H1 (cell line): ENCODE measurements at regions not wholly inside any gene's neighbourhood (a gene's known extent, or its start where the extent isn't known, plus 50 kb on each side); places are given as distances from the start of the nearest gene placed in this dataset.

ENCODE experiments used
- CTCF ChIA-PET: fragments of 300-600 bp; sonication (Branson Sonifier 250); formaldehyde crosslinking; loops from one replicate; lab custom pipeline; 2021; ENCODE audit not compliant: partially characterized antibody; lab: Charles Lee
- POLR2A ChIA-PET: fragments of 300-600 bp; sonication (Branson Sonifier 250); formaldehyde crosslinking; loops from one replicate; lab custom pipeline; 2021; ENCODE audit warnings: inconsistent platforms; ENCODE audit not compliant: partially characterized antibody; lab: Charles Lee
- DNase-seq, 2 experiments: peaks; one replicate each; pipeline versions ENCODE4 v3.0.0 to v3.0.0-alpha.2; 2010 to 2022; ENCODE audit warnings: low spot score in 2 of 2, low read depth in 1 of 2, mixed read lengths in 1 of 2
- FAIRE-seq: peaks from 2 replicates; lab custom pipeline; 2011; peaks lifted over from hg19 to GRCh38; lab: Jason Lieb, UNC
- H2AFZ ChIP-seq: 2 replicates; pipeline ENCODE4 v1.8.1; 2012; ENCODE audit warnings: low read length, inconsistent platforms
- H2AK5ac ChIP-seq: 2 replicates; pipeline ENCODE4 v1.6.1; 2013; ENCODE audit warnings: low read depth, low read length
- H2BK120ac ChIP-seq: replicated peaks from 2 replicates; pipeline ENCODE3; 2013; ENCODE audit warnings: low read depth, low read length, inconsistent platforms
- H2BK12ac ChIP-seq: 2 replicates; pipeline ENCODE4 v1.6.1; 2013; ENCODE audit warnings: low read depth, low read length
- H2BK15ac ChIP-seq: 2 replicates; pipeline ENCODE4 v1.6.1; 2013; ENCODE audit warnings: low read length
- H2BK20ac ChIP-seq: 2 replicates; pipeline ENCODE4 v1.6.1; 2013; ENCODE audit warnings: low read length
- H2BK5ac ChIP-seq: 2 replicates; pipeline ENCODE4 v1.6.1; 2013; ENCODE audit warnings: low read depth, low read length
- H3K14ac ChIP-seq: 2 replicates; pipeline ENCODE4 v1.6.1; 2013; ENCODE audit warnings: inconsistent platforms; ENCODE audit not compliant: insufficient read length
- H3K18ac ChIP-seq: 2 replicates; pipeline ENCODE4 v1.6.1; 2013; ENCODE audit warnings: low read length; ENCODE audit errors: extremely low read depth
- H3K23ac ChIP-seq: 2 replicates; pipeline ENCODE4 v1.6.1; 2013; ENCODE audit warnings: inconsistent platforms; ENCODE audit not compliant: insufficient read length
- H3K23me2 ChIP-seq: 2 replicates; pipeline ENCODE4 v1.6.1; 2013; ENCODE audit warnings: low read depth, low read length
- H3K27ac ChIP-seq: 2 replicates; pipeline ENCODE4 v1.6.1; 2011; ENCODE audit warnings: low read depth, low read length, inconsistent platforms
- H3K27me3 ChIP-seq, 4 experiments: replicated peaks in 1 of 4; 1 replicate in 1 of 4; 2 replicates in 3 of 4; pipeline versions ENCODE4 v1.6.1 to v1.8.1; 2011 to 2013; ENCODE audit warnings: low read length in 3 of 4, mild to moderate bottlenecking in 3 of 4, inconsistent platforms in 2 of 4, mixed read lengths in 2 of 4, moderate library complexity in 1 of 4; ENCODE audit not compliant: control insufficient read depth in 3 of 4, insufficient read depth in 3 of 4; ENCODE audit errors: extremely low read depth in 1 of 4
- H3K36me3 ChIP-seq, 4 experiments: 2 replicates each; pipeline versions ENCODE4 v1.6.1 to v1.8.1; 2011 to 2013; ENCODE audit warnings: mild to moderate bottlenecking in 4 of 4, low read length in 3 of 4, moderate library complexity in 2 of 4, control low read depth in 1 of 4, inconsistent platforms in 1 of 4; ENCODE audit not compliant: insufficient read depth in 4 of 4, control insufficient read depth in 2 of 4
- H3K4ac ChIP-seq: replicated peaks from 2 replicates; pipeline ENCODE3; 2013; ENCODE audit warnings: low read length, low read depth, mixed read lengths, inconsistent platforms; ENCODE audit not compliant: insufficient read length
- H3K4me1 ChIP-seq, 4 experiments: replicated peaks in 1 of 4; 1 replicate in 1 of 4; 2 replicates in 3 of 4; pipeline versions ENCODE4 v1.6.1 to v1.8.1; 2011 to 2013; ENCODE audit warnings: low read length in 3 of 4, inconsistent platforms in 2 of 4, mixed read lengths in 1 of 4; ENCODE audit not compliant: insufficient read depth in 4 of 4, control insufficient read depth in 3 of 4
- H3K4me2 ChIP-seq, 2 experiments: 2 replicates each; pipeline versions ENCODE4 v1.6.1 to v1.8.1; 2011 to 2013; ENCODE audit warnings: low read depth in 2 of 2, low read length in 2 of 2, control low read depth in 1 of 2, inconsistent platforms in 1 of 2, mild to moderate bottlenecking in 1 of 2; ENCODE audit not compliant: insufficient read depth in 1 of 2
- H3K4me3 ChIP-seq, 4 experiments: fragments of 200-600, 300-600 bp in 1 of 4; sonication (generic), shearing (Covaris generic), sonication (Bioruptor Twin) in 1 of 4; 2 replicates each; pipeline versions ENCODE4 v1.5.1 to v1.8.1; 2011 to 2016; ENCODE audit warnings: low read length in 4 of 4, low read depth in 3 of 4, control low read depth in 2 of 4, inconsistent platforms in 2 of 4, mild to moderate bottlenecking in 2 of 4, mixed read lengths in 1 of 4, moderate library complexity in 1 of 4; ENCODE audit not compliant: insufficient read depth in 2 of 4; ENCODE audit errors: extremely low read depth in 1 of 4
- H3K56ac ChIP-seq: replicated peaks from 2 replicates; pipeline ENCODE3; 2013; ENCODE audit warnings: low read depth, mild to moderate bottlenecking, mixed read lengths, low read length, inconsistent platforms; ENCODE audit not compliant: insufficient read length
- H3K79me1 ChIP-seq: 2 replicates; pipeline ENCODE4 v1.6.1; 2013; ENCODE audit warnings: low read depth, low read length, control low read depth
- H3K79me2 ChIP-seq, 2 experiments: 2 replicates each; pipeline versions ENCODE4 v1.6.1 to v1.8.1; 2012 to 2013; ENCODE audit warnings: low read length in 2 of 2, mild to moderate bottlenecking in 2 of 2, inconsistent platforms in 1 of 2; ENCODE audit not compliant: insufficient read depth in 2 of 2, control insufficient read depth in 1 of 2
- H3K9ac ChIP-seq, 4 experiments: replicated peaks in 1 of 4; 1 replicate in 1 of 4; 2 replicates in 3 of 4; pipeline versions ENCODE4 v1.6.1 to v1.8.1; 2011 to 2013; ENCODE audit warnings: low read depth in 3 of 4, low read length in 3 of 4, control low read depth in 2 of 4, mild to moderate bottlenecking in 2 of 4, moderate library complexity in 2 of 4, inconsistent platforms in 1 of 4; ENCODE audit errors: extremely low read depth in 1 of 4
- H3K9me3 ChIP-seq, 2 experiments: 2 replicates each; pipeline versions ENCODE4 v1.6.1 to v1.8.1; 2012 to 2013; ENCODE audit warnings: mild to moderate bottlenecking in 2 of 2, moderate library complexity in 2 of 2, control low read depth in 1 of 2, inconsistent platforms in 1 of 2, low read depth in 1 of 2, low read length in 1 of 2, mixed read lengths in 1 of 2; ENCODE audit not compliant: insufficient read depth in 2 of 2
- H4K20me1 ChIP-seq, 2 experiments: replicated peaks in 1 of 2; 2 replicates each; pipeline versions ENCODE3 to v1.8.1; 2011 to 2013; ENCODE audit warnings: inconsistent platforms in 2 of 2, low read length in 2 of 2, mild to moderate bottlenecking in 1 of 2; ENCODE audit not compliant: insufficient read depth in 2 of 2, control insufficient read depth in 1 of 2
- H4K5ac ChIP-seq: 2 replicates; pipeline ENCODE4 v1.6.1; 2013; ENCODE audit warnings: low read length, low read depth, mixed read lengths, inconsistent platforms; ENCODE audit not compliant: insufficient read length
- H4K8ac ChIP-seq: 2 replicates; pipeline ENCODE4 v1.8.0; 2013; ENCODE audit warnings: mild to moderate bottlenecking, moderate library complexity, low read length, inconsistent platforms; ENCODE audit not compliant: insufficient read depth; ENCODE audit errors: extremely low read depth
- H4K91ac ChIP-seq: replicated peaks from 2 replicates; pipeline ENCODE3; 2013; ENCODE audit warnings: low read length, mixed read lengths, inconsistent platforms; ENCODE audit not compliant: insufficient read length
- GTF2F1 ChIP-seq: IDR thresholded peaks from 2 replicates; pipeline ENCODE4 v1.6.1; 2012; ENCODE audit warnings: low read depth, low read length, improper control_type of control experiment, borderline replicate concordance
- RXRA ChIP-seq: IDR thresholded peaks from 2 replicates; pipeline ENCODE4 v1.6.1; 2011; ENCODE audit warnings: low read depth, mild to moderate bottlenecking, low read length, moderate library complexity; ENCODE audit not compliant: insufficient read depth
- SAP30 ChIP-seq: fragments of 300-600 bp; sonication (generic); IDR thresholded peaks from 2 replicates; pipeline ENCODE4 v1.7.1; 2012; ENCODE audit warnings: low read length, moderate library complexity, mild to moderate bottlenecking, inconsistent platforms; ENCODE audit not compliant: insufficient read depth, insufficient replicate concordance
- ZNF274 ChIP-seq: IDR thresholded peaks from 2 replicates; pipeline ENCODE4 v1.7.0; 2012; ENCODE audit warnings: low read length, borderline replicate concordance; ENCODE audit errors: extremely low read depth
- WGBS, 2 experiments: shearing (Covaris generic) in 1 of 2; methylation state at CpG; one replicate each; pipeline versions ENCODE4 v1.1.6 to v1.1.7; 2013 to 2015; ENCODE audit warnings: low lambda C conversion rate in 2 of 2, mixed read lengths in 2 of 2, inconsistent platforms in 1 of 2, low coverage in 1 of 2, missing lambda C conversion rate in 1 of 2; ENCODE audit not compliant: insufficient replicate concordance in 2 of 2, insufficient coverage in 1 of 2, insufficient read length in 1 of 2; ENCODE audit errors: extremely low coverage in 1 of 2, missing lambda C conversion rate in 1 of 2; 5-methylcytosine and 5-hydroxymethylcytosine counted together
- TF ChIP-seq, protein P1 (sequence below): IDR thresholded peaks from 2 replicates; pipeline ENCODE4 v1.6.1; 2011; ENCODE audit warnings: low read depth, mild to moderate bottlenecking, low read length; ENCODE audit not compliant: insufficient read depth

- Histone ChIP-seq H3K9me3 (no peaks in the 10 kb centered on the region), H3K27me3 (no peaks in the 10 kb centered on the region), H4K8ac (no peak overlapping the region), H3K56ac (no peak overlapping the region), H4K5ac (no peak overlapping the region), H2AFZ (no peak overlapping the region), H2BK20ac (no peak overlapping the region), H3K36me3 (no peaks in the 10 kb centered on the region), H2AK5ac (no peak overlapping the region), H4K20me1 (no peaks in the 10 kb centered on the region), H3K14ac (no peak overlapping the region), H3K9ac (no peak overlapping the region), H4K91ac (no peak overlapping the region), H3K79me1 (no peaks in the 10 kb centered on the region), H3K4me3 (no peak overlapping the region), H2BK12ac (no peak overlapping the region), H3K4me1 (no peaks in the 10 kb centered on the region), H3K4me2 (no peak overlapping the region), H2BK15ac (no peak overlapping the region), H3K23me2 (no peaks in the 10 kb centered on the region), H3K4ac (no peak overlapping the region), H2BK120ac (no peak overlapping the region), H3K23ac (no peak overlapping the region), H2BK5ac (no peak overlapping the region), H3K18ac (no peak overlapping the region), H3K27ac (no peak overlapping the region), H3K79me2 (no peaks in the 10 kb centered on the region)
- TF ChIP-seq GTF2F1: no peak
- no peak for TF ChIP-seq SAP30
- TF ChIP-seq, protein P1, sequence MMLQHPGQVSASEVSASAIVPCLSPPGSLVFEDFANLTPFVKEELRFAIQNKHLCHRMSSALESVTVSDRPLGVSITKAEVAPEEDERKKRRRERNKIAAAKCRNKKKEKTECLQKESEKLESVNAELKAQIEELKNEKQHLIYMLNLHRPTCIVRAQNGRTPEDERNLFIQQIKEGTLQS: no peak
- TF ChIP-seq ZNF274: no peak
- TF ChIP-seq RXRA: no peak
- FAIRE-seq (no peak), DNase-seq (no peak)
- 87% methylated on average over 4 of the region's 4 CpGs; no CpG with 5 or more reads in 1 of the 2 experiments for WGBS, 2 experiments
- ChIA-PET CTCF (no interaction called here), POLR2A (no interaction called here)
These were observed 389.9 kb downstream of the RFC3 start for GRCh38 chr13:34207872-34208271.
